Mammary epithelial cell (primary cell): ENCODE measurements at regions not wholly inside any gene's neighbourhood (a gene's known extent, or its start where the extent isn't known, plus 50 kb on each side); places are given as distances from the start of the nearest gene placed in this dataset.

Experiments
- EZH2 ChIP-seq: IDR thresholded peaks from 2 replicates; pipeline ENCODE4 v1.6.1; 2012; ENCODE audit warnings: low read length, inconsistent platforms, borderline replicate concordance
- TF ChIP-seq, protein P1 (sequence below), 2 donors: IDR thresholded peaks in 1 of 2; conservative IDR thresholded peaks in 1 of 2; 2 replicates each; pipeline ENCODE4 v1.5.1; 2011 to 2012; ENCODE audit warnings: inconsistent platforms in 2 of 2, low read length in 2 of 2, mild to moderate bottlenecking in 2 of 2, control low read depth in 1 of 2, low read depth in 1 of 2; ENCODE audit not compliant: insufficient read depth in 1 of 2; ENCODE audit errors: extremely low read depth in 1 of 2

GRCh38 chrX:2559124-2559523 lies 58.3 kb upstream of the DHRSX start:
- TF ChIP-seq, protein P1, sequence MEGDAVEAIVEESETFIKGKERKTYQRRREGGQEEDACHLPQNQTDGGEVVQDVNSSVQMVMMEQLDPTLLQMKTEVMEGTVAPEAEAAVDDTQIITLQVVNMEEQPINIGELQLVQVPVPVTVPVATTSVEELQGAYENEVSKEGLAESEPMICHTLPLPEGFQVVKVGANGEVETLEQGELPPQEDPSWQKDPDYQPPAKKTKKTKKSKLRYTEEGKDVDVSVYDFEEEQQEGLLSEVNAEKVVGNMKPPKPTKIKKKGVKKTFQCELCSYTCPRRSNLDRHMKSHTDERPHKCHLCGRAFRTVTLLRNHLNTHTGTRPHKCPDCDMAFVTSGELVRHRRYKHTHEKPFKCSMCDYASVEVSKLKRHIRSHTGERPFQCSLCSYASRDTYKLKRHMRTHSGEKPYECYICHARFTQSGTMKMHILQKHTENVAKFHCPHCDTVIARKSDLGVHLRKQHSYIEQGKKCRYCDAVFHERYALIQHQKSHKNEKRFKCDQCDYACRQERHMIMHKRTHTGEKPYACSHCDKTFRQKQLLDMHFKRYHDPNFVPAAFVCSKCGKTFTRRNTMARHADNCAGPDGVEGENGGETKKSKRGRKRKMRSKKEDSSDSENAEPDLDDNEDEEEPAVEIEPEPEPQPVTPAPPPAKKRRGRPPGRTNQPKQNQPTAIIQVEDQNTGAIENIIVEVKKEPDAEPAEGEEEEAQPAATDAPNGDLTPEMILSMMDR (conservative IDR thresholded peaks at IDR 0.05 in 1 of 2, IDR thresholded peaks at IDR 0.05 in 1 of 2; ENCODE audit: extremely low read depth in 1 of 2, insufficient read depth in 1 of 2, low read depth in 1 of 2, low read length in 2 of 2) = no peak
- no peak for TF ChIP-seq EZH2
